SIG-M5 treated with dmso at 0.1 percent for 504 hours (cell line): ENCODE measurements at regions not wholly inside any gene's neighbourhood (a gene's known extent, or its start where the extent isn't known, plus 50 kb on each side); places are given as distances from the start of the nearest gene placed in this dataset.

ENCODE experiments used
- DNase-seq: peaks from one replicate; lab custom pipeline; 2025; ENCODE audit not compliant: unreplicated experiment; lab: John Stamatoyannopoulos, UW

- no peak for DNase-seq
Observed at GRCh38 chr1:98211271-98211845, 290.5 kb upstream of the DPYD start.

GRCh38 chr1:98210563-98210962, 289.7 kb upstream of the DPYD start:
- DNase-seq, result no peak

GRCh38 chr1:98210064-98210463, 289.2 kb upstream of the DPYD start:
- DNase-seq, result no peak

GRCh38 chr1:98205291-98206017, 284.6 kb upstream of the DPYD start:
- no peak for DNase-seq

GRCh38 chr1:98203466-98203865, 282.6 kb upstream of the DPYD start:
- DNase-seq, result no peak

GRCh38 chr1:98201666-98202081, 280.8 kb upstream of the DPYD start:
- no peak for DNase-seq

- no peak for DNase-seq
Observed at GRCh38 chr1:98197356-98197755, 276.5 kb upstream of the DPYD start.

GRCh38 chr1:98196012-98196411, 275.2 kb upstream of the DPYD start:
- no peak for DNase-seq

- DNase-seq, result no peak
Observed at GRCh38 chr1:98188774-98189173, 267.9 kb upstream of the DPYD start.

- no peak for DNase-seq
Observed at GRCh38 chr1:98184856-98185255, 264.0 kb upstream of the DPYD start.

GRCh38 chr1:98181036-98181764, 260.4 kb upstream of the DPYD start:
- DNase-seq, result no peak

GRCh38 chr1:98179151-98179773, 258.4 kb upstream of the DPYD start:
- no peak for DNase-seq

- DNase-seq, result no peak
Observed at GRCh38 chr1:98177751-98178150, 256.9 kb upstream of the DPYD start.

GRCh38 chr1:98176936-98177335, 256.1 kb upstream of the DPYD start:
- DNase-seq, result no peak

GRCh38 chr1:98176414-98176813, 255.6 kb upstream of the DPYD start:
- DNase-seq, result no peak

GRCh38 chr1:98172578-98172977, 251.7 kb upstream of the DPYD start:
- DNase-seq, result no peak

- DNase-seq, result no peak
Observed at GRCh38 chr1:98172022-98172421, 251.2 kb upstream of the DPYD start.

- DNase-seq, result no peak
Observed at GRCh38 chr1:98164509-98164908, 243.7 kb upstream of the DPYD start.

- DNase-seq, result no peak
Observed at GRCh38 chr1:98157524-98158313, 236.9 kb upstream of the DPYD start.

GRCh38 chr1:98147280-98147679, 226.4 kb upstream of the DPYD start:
- DNase-seq, result no peak

GRCh38 chr1:98145655-98146054, 224.8 kb upstream of the DPYD start:
- DNase-seq, result no peak
